IMR-90 (cell line): ENCODE measurements at regions not wholly inside any gene's neighbourhood (a gene's known extent, or its start where the extent isn't known, plus 50 kb on each side); places are given as distances from the start of the nearest gene placed in this dataset.

Experiments used
- ATAC-seq: fragments of 200-7000 bp; cut with Tn5 transposase; 2 replicates; pipeline ENCODE4 v1.9.1; 2020; ENCODE audit warnings: low read depth, mild to moderate bottlenecking, moderate library complexity
- BruUV-seq: library from RNA; stranded (reverse); fragments of 400-500 nt; replicated peaks from 2 replicates; lab custom pipeline; 2021; lab: Mats Ljungman, UMichigan
- CTCF ChIA-PET: fragments of 300-600 bp; formaldehyde crosslinking; extraction: SDS; loops from one replicate; lab custom pipeline; 2021; ENCODE audit warnings: antibody characterized with exemption; lab: Yijun Ruan, JAX
- POLR2A ChIA-PET: fragments of 300-600 bp; sonication (Branson Sonifier 250); formaldehyde crosslinking; loops from one replicate; lab custom pipeline; 2022; ENCODE audit warnings: antibody characterized with exemption; ENCODE audit not compliant: unreplicated experiment; lab: Charles Lee
- DNase-seq: peaks from one replicate; pipeline ENCODE4 v3.0.0; 2013
- H2AFZ ChIP-seq: replicated peaks from 2 replicates; pipeline ENCODE3; 2013; ENCODE audit warnings: low read length, mild to moderate bottlenecking; ENCODE audit not compliant: poor library complexity
- H2AK5ac ChIP-seq: 2 replicates; pipeline ENCODE4 v1.6.1; 2013; ENCODE audit warnings: low read depth, low read length, inconsistent platforms
- H2AK9ac ChIP-seq: replicated peaks from 2 replicates; pipeline ENCODE3; 2013; ENCODE audit warnings: mild to moderate bottlenecking, low read depth, low read length, moderate library complexity; ENCODE audit not compliant: poor library complexity
- H2BK120ac ChIP-seq: 2 replicates; pipeline ENCODE4 v1.6.1; 2013; ENCODE audit warnings: low read depth, low read length, inconsistent platforms
- H2BK15ac ChIP-seq: 3 replicates; pipeline ENCODE4 v1.6.1; 2013; ENCODE audit warnings: low read depth, low read length, inconsistent platforms
- H2BK20ac ChIP-seq: 2 replicates; pipeline ENCODE4 v1.6.1; 2013; ENCODE audit warnings: low read depth, mild to moderate bottlenecking, inconsistent platforms, low read length, moderate library complexity
- H2BK5ac ChIP-seq: 2 replicates; pipeline ENCODE4 v1.6.1; 2013; ENCODE audit warnings: mild to moderate bottlenecking, low read depth, low read length, inconsistent platforms; ENCODE audit not compliant: poor library complexity, severe bottlenecking
- H3K14ac ChIP-seq: replicated peaks from 2 replicates; pipeline ENCODE4 v1.6.1; 2013; ENCODE audit warnings: low read depth, low read length, inconsistent platforms
- H3K18ac ChIP-seq: 2 replicates; pipeline ENCODE4 v1.6.1; 2013; ENCODE audit warnings: low read depth, low read length, control low read depth
- H3K23ac ChIP-seq: 2 replicates; pipeline ENCODE4 v1.6.1; 2013; ENCODE audit warnings: low read depth, low read length, inconsistent platforms
- H3K27ac ChIP-seq: 2 replicates; pipeline ENCODE4 v1.5.1; 2013; ENCODE audit warnings: mild to moderate bottlenecking, control low read depth, low read length; ENCODE audit not compliant: insufficient read depth
- H3K27me3 ChIP-seq: 2 replicates; pipeline ENCODE4 v1.6.1; 2013; ENCODE audit warnings: low read length; ENCODE audit not compliant: control insufficient read depth, insufficient read depth
- H3K36me3 ChIP-seq: 2 replicates; pipeline ENCODE4 v1.6.1; 2013; ENCODE audit warnings: low read length, mixed read lengths; ENCODE audit not compliant: control insufficient read depth, insufficient read depth
- H3K4ac ChIP-seq: 2 replicates; pipeline ENCODE4 v1.6.1; 2013; ENCODE audit warnings: low read depth, low read length, inconsistent platforms
- H3K4me1 ChIP-seq: 2 replicates; pipeline ENCODE4 v1.6.1; 2013; ENCODE audit warnings: low read length, mixed read lengths; ENCODE audit not compliant: control insufficient read depth, insufficient read depth
- H3K4me2 ChIP-seq: 2 replicates; pipeline ENCODE4 v1.6.1; 2013; ENCODE audit warnings: low read depth, mild to moderate bottlenecking, control low read depth, low read length, moderate library complexity
- H3K4me3 ChIP-seq: 2 replicates; pipeline ENCODE4 v1.5.1; 2013; ENCODE audit warnings: low read depth, mild to moderate bottlenecking, control low read depth, low read length, moderate library complexity; ENCODE audit not compliant: insufficient read depth
- H3K56ac ChIP-seq: 2 replicates; pipeline ENCODE4 v1.6.1; 2013; ENCODE audit warnings: low read length, inconsistent platforms; ENCODE audit not compliant: insufficient read depth; ENCODE audit errors: extremely low read depth
- H3K79me1 ChIP-seq, 2 experiments: 2 replicates each; pipeline ENCODE4 v1.6.1; 2013; ENCODE audit warnings: low read length in 2 of 2, inconsistent platforms in 1 of 2, low read depth in 1 of 2
- H3K9ac ChIP-seq: 2 replicates; pipeline ENCODE4 v1.6.1; 2013; ENCODE audit warnings: low read depth, low read length, control low read depth
- H3K9me1 ChIP-seq: 2 replicates; pipeline ENCODE4 v1.6.1; 2013; ENCODE audit warnings: low read length, inconsistent platforms; ENCODE audit not compliant: insufficient read depth
- H3K9me3 ChIP-seq: 2 replicates; pipeline ENCODE4 v1.6.1; 2013; ENCODE audit warnings: low read length; ENCODE audit not compliant: control insufficient read depth, insufficient read depth
- H4K20me1 ChIP-seq: 2 replicates; pipeline ENCODE4 v1.6.1; 2013; ENCODE audit warnings: low read length, inconsistent platforms; ENCODE audit not compliant: insufficient read depth
- H4K5ac ChIP-seq: 2 replicates; pipeline ENCODE4 v1.6.1; 2013; ENCODE audit warnings: mild to moderate bottlenecking, low read depth, low read length, control low read depth
- H4K8ac ChIP-seq, 2 experiments: 2 replicates each; pipeline ENCODE4 v1.6.1; 2013; ENCODE audit warnings: low read depth in 2 of 2, low read length in 2 of 2, control low read depth in 1 of 2, inconsistent platforms in 1 of 2
- H4K91ac ChIP-seq: 2 replicates; pipeline ENCODE4 v1.6.1; 2013; ENCODE audit warnings: low read depth, low read length, inconsistent platforms; ENCODE audit not compliant: insufficient read depth
- BHLHE40 ChIP-seq: fragments of 150-350 bp; IDR thresholded peaks from 2 replicates; pipeline ENCODE4 v1.6.1; 2016; ENCODE audit warnings: mild to moderate bottlenecking, low read depth, low read length
- CHD1 ChIP-seq: IDR thresholded peaks from 2 replicates; pipeline ENCODE4 v1.6.1; 2012; ENCODE audit warnings: low read depth, low read length, improper control_type of control experiment
- FOS ChIP-seq: fragments of 150-350 bp; IDR thresholded peaks from 2 replicates; pipeline ENCODE4 v1.6.1; 2016; ENCODE audit warnings: low read depth, low read length
- MAFK ChIP-seq: IDR thresholded peaks from 2 replicates; pipeline ENCODE4 v1.6.1; 2012; ENCODE audit warnings: low read depth, low read length, improper control_type of control experiment
- MXI1 ChIP-seq: IDR thresholded peaks from 2 replicates; pipeline ENCODE4 v1.6.1; 2012; ENCODE audit warnings: low read depth, mild to moderate bottlenecking, low read length, moderate library complexity, borderline replicate concordance
- NFE2L2 ChIP-seq: fragments of 150-350 bp; IDR thresholded peaks from 2 replicates; pipeline ENCODE4 v1.6.1; 2016; ENCODE audit warnings: low read depth, mild to moderate bottlenecking, low read length
- POLR2A ChIP-seq: IDR thresholded peaks from 2 replicates; pipeline ENCODE4 v1.6.1; 2012; ENCODE audit warnings: mild to moderate bottlenecking, low read depth, low read length
- RFX5 ChIP-seq: IDR thresholded peaks from 2 replicates; pipeline ENCODE4 v1.8.0; 2012; ENCODE audit warnings: low read depth, mild to moderate bottlenecking, low read length, moderate library complexity
- WGBS, 2 experiments: methylation state at CpG; one replicate each; pipeline versions ENCODE4 v1.1.5 to v1.1.7; 2013; ENCODE audit warnings: missing lambda C conversion rate in 2 of 2; ENCODE audit not compliant: insufficient read length in 1 of 2; ENCODE audit errors: extremely low coverage in 2 of 2; 5-methylcytosine and 5-hydroxymethylcytosine counted together
- dilution Hi-C: fragments of 300-500 bp; cut with HindIII; formaldehyde crosslinking; loops from one replicate; pipeline ENCODE4 v1.14.3; 2018; ENCODE audit warnings: low sequenced_read_pairs; ENCODE audit not compliant: unreplicated experiment
- in situ Hi-C: fragments of 300-500 bp; cut with MboI; formaldehyde crosslinking; loops from 3 replicates; pipeline ENCODE4 v1.14.3; 2019; ENCODE audit warnings: low sequenced_read_pairs, inconsistent platforms, mixed read lengths
- intact Hi-C: fragments of 100-400 bp; cut with micrococcal nuclease; formaldehyde crosslinking; loops from 2 replicates; pipeline ENCODE4 v1.10.0; 2022

- H2AK9ac ChIP-seq: no peak overlapping the region
- no peaks in the 10 kb centered on the region for H3K9me1 ChIP-seq
- CTCF ChIA-PET: interaction anchor here (0.5 kb wide), 1 partner anchor 205 kb away, joined by 6 read pairs; no protein-coding TSS in a partner anchor
- H2BK5ac ChIP-seq: no peak overlapping the region
- H2AFZ ChIP-seq: no peak overlapping the region
- no peak overlapping the region for H3K23ac ChIP-seq
- H3K9me3 ChIP-seq: peaks cover 26% of the 10 kb centered on the region
- no peak overlapping the region for H3K56ac ChIP-seq
- TF ChIP-seq CHD1 (no peak), MAFK (no peak), FOS (no peak), RFX5 (no peak), POLR2A (no peak), MXI1 (no peak), NFE2L2 (no peak), BHLHE40 (no peak)
- DNase-seq (no peak), ATAC-seq (no peak)
- H4K8ac ChIP-seq: no peak overlapping the region
- no peak overlapping the region for H3K14ac ChIP-seq
- H4K20me1 ChIP-seq: no peaks in the 10 kb centered on the region
- no peak overlapping the region for H2AK5ac ChIP-seq
- no peak overlapping the region for H4K91ac ChIP-seq
- intact Hi-C loops: loop anchor here (5.0 kb wide), 1 partner anchor 503 kb away; no protein-coding TSS in a partner anchor
- H3K27ac ChIP-seq: no peak overlapping the region
- BruUV-seq: no TSS peak
- H2BK15ac ChIP-seq: no peak overlapping the region
- in situ Hi-C loops: loop anchor here (5.0 kb wide), 1 partner anchor 197 kb away; no protein-coding TSS in a partner anchor
- no peak overlapping the region for H3K9ac ChIP-seq
- H3K79me1 ChIP-seq: no peaks in the 10 kb centered on the region
- H3K4ac ChIP-seq: no peak overlapping the region
- H3K27me3 ChIP-seq: peaks cover 51% of the 10 kb centered on the region
- H3K4me1 ChIP-seq: no peaks in the 10 kb centered on the region
- no peak overlapping the region for H3K4me2 ChIP-seq
- H4K5ac ChIP-seq: no peak overlapping the region
- no peak overlapping the region for H2BK20ac ChIP-seq
- no peak overlapping the region for H3K4me3 ChIP-seq
- no peaks in the 10 kb centered on the region for H3K36me3 ChIP-seq
- H2BK120ac ChIP-seq: no peak overlapping the region
- H3K18ac ChIP-seq: no peak overlapping the region
- POLR2A ChIA-PET: no interaction called here
- no CpG with 5 or more reads among the region's 8 CpGs for WGBS, 2 experiments
- dilution Hi-C loops: no loop called here
Observed at GRCh38 chr16:86018941-86019340, 120.0 kb downstream of the IRF8 start.
